NCI-H69 (cell line): ENCODE measurements at regions not wholly inside any gene's neighbourhood (a gene's known extent, or its start where the extent isn't known, plus 50 kb on each side); places are given as distances from the start of the nearest gene placed in this dataset.

Source experiments
- DNase-seq: peaks from one replicate; lab custom pipeline; 2025; lab: John Stamatoyannopoulos, UW

DNA sequence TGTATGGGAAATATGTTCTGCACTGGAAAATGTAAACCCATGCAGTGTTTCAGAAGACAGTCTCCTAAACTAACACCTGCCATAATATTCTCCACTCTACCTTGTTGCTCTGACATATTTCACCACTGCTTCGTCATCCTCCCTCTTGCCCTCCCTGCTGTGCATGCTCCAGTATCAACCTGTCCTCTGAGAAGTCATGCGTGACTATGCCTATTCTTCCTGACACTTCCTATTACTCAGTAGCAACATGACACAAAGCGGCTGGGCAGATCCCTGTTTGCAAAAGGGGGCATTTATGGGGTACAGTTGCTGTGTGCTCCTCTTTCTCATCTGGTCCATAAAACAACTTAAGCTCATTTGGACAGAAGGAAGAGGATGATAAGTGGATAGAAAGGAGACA is 805.6 kb upstream of the EEF2KMT start:
- DNase-seq: peak; percentile 71

DNA sequence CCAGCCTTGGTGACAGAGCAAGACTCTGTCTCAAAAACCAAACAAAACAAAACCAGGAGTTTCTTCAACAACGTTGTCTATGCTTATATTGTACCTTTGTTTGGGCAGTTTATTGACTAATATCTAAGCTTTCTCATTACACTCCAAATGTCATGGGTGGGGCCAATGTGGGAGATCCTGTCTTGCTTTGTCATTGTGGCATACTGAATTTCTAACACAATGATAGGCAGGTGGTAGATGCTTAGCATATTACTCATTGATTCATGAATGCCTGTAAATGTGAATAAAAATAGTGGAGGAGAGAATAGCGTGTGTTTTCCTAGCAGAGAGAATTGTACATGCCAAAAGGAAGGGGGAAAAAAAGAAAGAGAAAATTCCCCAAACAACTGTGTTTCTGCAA is 802.5 kb upstream of the EEF2KMT start:
- no peak for DNase-seq

DNA sequence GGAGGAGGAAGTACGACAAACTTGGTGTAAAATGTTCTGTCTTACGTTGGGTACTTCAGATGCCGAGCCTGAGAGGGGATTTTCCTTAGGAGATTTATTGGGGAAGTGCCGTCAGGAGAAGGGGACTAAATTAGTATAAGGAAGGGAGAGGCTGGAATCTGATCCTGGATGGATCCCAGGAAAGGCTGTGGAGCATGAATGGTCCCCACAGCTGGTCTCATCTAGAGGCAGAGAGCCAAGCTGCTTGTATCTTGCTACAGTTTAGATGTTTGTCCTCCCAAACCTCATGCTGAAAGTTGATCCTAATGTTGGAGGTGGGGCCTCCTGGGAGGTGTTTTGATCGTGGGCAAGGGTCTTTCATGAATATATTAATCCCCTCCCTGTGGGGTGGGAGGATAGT is 798.4 kb upstream of the EEF2KMT start:
- DNase-seq: no peak

DNA sequence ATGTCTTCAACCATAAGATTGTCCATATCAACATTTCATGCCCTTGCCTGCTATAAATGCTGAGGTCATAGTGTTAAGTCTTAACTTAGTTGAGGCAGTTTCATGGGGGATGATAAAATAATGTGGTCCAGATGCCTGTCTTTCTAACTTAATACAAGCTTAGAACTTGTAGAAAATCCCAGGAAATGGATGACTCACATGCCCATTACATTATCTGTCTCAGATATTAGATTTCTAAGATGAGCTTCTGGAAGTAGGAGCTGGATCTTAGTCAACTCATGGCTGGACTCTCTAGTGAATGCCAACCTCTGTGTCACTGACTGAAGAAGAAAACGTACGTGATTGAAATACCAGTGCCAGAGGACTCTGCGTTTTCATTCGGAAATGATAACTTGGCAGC is 797.5 kb upstream of the EEF2KMT start:
- no peak for DNase-seq

DNA sequence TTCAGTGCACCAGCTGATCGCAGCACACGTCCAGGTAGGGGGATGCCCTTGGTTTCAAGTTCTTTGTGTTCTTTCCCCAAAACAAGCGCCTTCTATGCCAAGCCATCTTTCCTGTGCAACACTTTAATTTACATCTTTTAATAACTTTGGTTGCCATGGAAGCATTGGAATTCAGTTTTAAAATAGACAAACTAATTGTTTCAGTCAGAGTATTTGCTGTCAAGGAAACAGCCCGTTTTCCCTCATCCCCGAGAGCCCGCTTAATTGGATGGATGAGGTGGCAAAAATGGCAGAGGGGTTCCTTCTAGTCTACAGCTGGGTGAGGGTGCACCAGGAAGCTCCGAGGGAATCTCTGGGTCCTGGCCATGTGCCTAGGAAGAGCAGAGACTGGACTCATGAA is 793.7 kb upstream of the EEF2KMT start:
- DNase-seq: no peak

DNA sequence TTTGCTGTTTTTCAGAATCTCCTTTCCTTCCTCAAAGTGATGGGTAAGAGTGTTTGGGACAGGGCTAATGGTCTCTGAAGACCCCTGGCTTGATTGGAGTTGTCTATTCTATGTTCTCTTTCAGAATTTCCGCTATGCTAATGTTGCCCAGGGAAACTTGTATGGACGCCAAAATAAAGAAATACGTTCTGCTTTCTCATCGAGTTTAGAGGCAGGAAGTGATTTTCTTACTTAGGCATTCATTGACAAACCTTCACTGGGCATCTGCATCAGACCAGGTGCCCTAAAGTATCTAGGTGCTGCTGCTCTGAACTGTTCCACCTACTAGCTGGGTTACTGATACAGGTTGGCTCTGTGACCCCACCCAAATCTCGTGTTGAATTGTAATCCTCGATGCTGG is 787.9 kb upstream of the EEF2KMT start:
- no peak for DNase-seq

DNA sequence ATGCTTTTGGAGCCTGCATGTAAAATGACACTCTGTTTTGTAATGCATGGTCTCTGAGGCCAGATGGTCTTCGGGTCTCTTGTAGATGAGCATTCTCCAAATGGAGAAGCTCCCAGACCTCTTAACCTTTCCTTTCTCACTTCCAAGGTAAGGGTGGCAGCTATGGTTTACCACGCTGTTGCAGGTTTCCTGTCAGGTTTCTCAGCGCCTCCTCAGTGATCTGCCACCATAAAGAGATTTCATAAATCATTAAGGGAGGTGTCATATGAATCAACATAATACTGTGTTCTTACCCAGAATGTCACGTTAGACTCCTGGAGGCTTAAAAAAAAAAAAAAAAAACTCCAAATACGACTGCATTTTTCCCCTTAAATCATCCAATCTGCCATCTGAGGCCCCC is 787.4 kb upstream of the EEF2KMT start:
- no peak for DNase-seq

DNA sequence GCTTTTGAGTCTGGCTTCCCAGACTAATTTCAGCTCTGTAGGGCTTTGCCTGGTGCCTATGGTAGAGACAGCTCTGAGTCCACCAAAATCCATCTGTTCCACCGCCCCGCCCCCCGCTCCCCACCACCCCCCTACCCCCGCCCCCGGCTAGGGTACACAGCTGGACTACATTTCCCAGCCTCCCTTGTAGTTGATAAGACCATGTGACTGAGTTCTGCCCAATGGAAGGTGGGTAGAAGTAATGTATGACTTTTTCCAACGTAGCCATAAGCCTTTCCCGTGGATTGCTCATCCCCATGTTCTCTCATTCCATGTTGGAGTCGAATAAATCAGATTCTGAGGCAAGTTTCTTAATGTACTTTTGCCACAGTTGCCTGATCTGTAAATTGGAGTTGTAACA is 786.7 kb upstream of the EEF2KMT start:
- no peak for DNase-seq

DNA sequence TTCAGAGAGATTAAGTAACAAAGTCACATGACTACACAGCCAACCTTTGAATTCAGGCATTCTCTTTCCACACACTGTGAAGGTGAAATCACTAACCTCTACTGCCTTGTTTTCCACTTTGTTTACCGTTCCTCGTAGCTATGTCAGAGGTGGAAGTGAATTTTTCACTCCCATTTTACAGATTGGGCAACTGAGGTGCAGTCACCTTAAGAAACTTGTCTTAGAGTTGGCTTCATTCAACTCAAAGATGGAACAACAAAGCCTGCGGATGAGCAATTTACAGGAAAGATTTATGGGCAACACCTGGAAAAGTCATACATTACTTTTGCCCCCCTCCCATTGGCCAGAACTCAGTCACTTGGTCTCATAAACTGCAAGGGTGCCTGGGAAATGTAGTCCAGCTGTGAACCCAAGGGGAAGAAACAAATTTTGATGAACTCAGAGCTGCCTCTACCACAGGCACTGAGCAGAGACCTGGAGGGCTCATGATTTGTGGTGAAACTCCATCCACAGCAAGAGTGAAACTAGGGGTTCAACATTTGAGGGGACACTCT is 784.6 kb upstream of the EEF2KMT start:
- DNase-seq: no peak

DNA sequence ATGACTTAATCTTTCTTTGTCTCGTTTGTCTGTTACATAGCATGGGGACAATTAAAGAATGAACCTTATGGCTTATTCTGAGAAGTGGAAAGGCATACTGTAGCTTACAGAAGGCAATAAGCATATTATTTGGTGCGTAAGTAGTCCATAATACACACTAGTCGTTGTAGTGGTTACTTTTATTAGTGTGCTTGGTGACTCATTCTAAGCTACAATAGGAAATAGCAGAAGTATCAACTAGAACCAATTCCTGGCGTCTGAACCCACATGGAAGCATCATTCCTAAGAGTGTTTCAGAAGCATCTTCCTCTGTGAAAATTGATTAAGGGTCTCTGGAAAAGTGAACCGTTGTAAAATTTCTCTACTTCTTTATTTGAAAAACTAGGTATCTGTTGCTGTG is 777.8 kb upstream of the EEF2KMT start:
- no peak for DNase-seq

DNA sequence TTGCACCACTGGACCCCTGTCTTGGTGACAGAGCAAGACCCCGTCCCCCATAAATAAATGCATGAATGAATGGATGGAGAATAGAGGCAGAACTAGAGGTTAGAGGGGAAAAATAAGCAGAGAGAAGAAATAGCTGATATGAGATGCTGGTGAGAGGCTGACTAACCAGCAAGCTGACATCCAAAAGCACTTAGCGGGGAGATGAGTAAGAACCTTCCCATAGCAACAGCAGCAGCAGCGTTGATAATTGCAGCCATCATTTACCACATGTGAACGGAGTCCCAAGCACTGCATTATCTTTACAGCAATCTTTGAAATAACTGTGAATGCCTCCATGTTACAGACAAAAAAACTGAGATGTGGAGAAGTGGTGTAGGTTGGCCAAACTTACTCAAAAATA is 777.3 kb upstream of the EEF2KMT start:
- peak; percentile 11 for DNase-seq

DNA sequence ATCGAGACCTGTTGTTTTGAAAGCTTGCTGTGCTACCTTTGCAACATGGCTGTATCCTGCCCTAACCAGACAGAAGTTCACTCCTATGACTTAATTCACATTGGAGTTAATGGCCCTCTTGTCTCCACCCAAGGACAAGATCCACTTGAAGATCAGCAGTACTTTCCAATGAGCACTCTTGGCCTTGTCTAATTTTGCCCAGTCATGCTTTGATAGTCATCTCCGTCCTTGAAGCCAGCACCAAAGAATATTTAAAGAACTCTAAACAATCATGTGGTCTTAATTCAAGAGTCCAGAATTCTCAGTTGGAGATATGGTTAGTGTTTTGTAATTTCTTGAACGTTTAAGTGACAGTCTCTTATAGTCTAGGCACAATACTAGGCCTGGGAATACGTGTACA is 775.6 kb upstream of the EEF2KMT start:
- DNase-seq: no peak

DNA sequence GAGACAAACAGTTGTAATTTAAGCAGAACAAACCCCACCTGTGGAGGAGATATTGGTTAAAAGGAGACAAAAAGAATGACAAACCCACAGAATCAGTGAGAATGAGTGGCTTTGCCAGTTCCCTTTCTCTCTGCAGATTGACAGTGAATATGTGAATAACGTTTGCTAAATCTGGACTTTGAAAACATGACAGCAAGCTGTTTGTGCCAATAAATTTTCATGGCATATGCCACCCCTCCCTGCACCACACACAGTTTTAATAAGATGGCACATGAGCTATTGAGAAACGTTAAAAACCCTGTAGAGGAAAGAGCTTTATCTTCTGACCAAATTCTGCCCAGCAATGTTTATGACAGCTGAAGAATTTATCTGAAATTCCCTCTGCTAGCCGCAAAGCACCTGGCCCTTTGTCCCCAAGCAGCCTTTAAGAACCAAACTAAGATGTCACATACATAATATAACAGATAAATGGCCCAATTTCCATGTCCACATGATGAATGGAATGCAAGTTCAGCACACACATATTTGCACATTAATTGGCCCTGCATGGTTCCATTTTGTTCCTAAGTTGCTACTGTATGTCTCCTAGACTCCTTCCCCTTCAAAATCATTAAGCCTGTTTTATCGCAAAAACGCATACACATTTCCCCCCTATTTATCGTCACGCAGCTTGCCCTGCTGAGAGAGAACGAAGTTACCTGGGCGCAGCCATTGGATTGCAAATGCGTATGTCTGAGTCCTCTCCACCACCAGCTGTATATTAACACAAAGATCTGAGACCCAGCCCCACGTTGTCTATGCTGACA is 773.5 kb upstream of the EEF2KMT start:
- peak; percentile 63 for DNase-seq

DNA sequence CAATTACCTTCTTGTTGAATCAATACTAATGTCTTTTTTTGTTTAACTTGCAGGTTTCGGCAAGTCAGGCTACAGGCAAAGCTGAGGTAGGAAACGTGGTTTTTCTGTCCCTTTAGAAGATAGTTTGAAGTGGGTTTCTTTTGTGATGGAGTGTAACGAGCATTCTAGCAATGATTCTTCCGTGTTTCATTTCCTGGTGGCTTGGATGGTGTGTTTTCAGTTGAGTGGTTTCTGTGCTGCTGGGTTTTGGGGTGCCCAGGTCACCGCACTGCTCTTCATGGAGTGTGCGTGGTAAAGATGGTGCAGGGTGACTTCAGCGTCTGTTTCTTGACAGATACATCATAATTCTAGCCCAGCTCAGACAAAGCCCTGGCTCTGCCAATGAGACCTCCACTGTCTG is 769.7 kb upstream of the EEF2KMT start:
- DNase-seq: no peak

DNA sequence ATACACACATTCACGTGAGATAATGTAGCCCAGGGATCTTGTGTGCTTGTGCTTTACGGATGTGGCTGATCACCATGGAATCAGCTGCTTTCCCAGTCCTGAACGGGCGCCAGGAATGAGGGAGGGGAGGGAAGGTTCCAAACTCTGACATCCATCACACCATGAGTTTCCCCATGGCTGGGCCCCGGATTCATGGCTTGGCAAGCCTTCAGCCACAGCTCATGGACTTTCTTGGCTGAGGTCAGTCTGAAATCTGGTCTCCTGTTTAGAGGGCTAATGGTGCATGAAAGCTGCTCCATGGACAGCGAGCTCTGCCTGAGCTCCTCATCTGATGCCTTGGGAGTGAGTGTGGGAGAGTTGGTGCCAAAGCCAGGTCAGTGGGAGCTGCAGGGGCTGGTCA is 767.6 kb upstream of the EEF2KMT start:
- no peak for DNase-seq

DNA sequence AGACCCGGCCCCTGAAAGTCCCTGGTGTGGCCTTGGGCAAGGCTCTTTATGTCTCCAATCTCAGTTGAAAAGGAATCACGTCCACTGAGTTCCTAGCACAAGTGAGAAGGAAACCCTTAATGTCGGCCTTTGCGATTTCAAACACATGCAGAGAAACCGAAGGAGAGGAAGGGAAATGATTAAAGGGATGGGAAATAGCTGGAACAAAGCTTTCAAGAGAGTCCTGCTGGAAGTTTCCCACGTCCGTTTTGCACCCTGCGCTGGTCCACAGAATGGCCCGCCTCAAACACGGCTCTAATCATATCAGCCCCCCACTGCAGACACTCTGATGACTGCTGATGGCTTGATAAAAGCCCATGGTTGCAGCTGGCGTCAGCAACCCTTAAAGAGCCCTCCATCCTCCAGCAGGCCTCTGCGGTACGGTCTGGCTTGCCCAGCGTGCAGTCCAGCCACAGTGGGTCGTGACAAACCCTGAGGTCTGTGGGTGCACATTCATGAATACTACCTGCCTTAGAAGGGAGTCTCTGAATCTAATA is 765.5 kb upstream of the EEF2KMT start:
- DNase-seq: no peak

DNA sequence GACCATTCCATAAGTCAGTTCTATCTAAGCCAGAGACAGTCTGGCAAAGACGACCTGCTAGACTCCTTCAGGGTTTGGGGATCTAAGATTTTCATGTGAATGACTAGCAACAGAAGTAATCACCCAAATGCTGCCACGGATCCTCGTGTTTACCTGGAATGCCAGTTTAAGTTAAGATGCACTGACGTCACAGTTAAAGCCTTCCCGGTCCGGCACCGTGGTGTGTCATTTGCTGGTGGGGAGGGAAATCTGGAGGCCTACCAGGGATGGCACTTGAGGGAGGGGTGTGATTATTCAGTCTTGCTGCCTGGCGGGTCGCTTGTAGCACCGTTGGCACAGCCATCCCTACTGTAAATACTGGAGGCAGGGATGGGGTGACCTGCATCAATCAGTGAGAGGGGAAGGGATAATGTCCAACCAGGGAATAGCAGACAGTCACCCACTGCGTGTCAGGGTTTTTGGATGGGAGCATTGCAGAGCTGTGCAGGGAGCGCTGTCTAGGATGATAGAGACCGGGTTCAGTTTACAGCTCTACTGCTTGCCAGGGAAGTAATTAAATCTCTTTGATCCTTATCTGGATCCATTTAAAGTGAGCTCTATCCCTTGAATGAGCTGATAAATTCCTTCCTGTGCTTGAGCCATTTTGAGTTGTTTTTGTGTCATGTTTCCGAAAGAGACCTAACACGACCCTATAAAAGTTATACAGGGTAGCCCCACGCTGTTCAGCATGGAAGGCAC is 764.7 kb upstream of the EEF2KMT start:
- no peak for DNase-seq

DNA sequence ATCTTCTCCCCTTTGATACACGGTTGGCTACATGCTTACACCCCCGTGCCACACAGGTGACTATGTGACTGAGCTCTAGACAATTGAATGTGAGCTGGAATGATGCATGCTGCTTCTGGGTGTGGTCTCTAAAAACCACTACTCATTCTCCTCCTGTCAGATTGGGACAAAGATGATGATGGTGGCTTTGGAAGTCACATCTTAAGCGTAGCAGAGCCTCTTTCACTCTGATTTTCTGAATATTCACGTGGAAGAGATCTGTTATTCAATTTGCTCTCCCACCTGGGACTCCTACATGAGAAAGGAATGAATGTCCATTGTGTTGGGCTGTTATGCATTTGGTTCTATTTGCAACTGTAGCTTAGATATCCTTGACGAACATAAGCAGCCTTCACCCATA is 763.6 kb upstream of the EEF2KMT start:
- no peak for DNase-seq

DNA sequence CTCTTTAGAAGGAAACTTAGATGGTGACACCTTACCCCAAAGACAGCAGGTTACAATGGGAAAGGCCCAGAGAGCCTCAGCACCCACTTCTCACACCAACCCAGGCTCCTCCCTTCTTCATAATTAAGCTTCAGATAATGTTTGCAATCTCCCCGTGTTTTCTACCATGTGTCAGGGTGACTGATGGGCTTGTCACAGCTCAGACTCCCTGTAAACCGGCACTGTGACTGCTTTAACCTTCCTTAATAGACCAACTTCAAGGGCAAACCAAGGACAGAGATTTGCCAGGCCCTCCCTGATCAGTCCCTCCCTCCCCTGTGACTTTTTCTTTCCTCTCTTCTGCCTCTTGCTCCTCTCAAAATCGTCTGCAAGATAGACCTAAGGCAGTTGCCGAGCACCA is 760.6 kb upstream of the EEF2KMT start:
- no peak for DNase-seq

DNA sequence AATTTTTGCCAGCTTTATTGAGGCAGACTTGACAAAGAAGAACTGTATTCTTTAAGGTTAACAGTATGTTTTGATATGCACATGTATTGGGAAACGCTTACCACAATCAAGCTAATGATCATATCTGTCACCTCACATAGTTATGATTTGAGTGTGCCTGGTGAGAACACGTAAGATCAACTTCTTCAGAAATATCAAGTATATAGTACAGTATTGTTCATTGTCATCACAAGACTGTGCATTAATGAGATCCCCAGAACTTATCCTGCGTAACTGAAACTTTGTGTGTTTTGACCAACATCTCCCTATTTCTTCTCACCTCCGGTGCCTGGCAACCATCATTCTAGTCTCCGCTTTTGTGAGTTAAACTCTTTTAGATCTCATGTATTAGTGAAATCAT is 756.4 kb upstream of the EEF2KMT start:
- no peak for DNase-seq

DNA sequence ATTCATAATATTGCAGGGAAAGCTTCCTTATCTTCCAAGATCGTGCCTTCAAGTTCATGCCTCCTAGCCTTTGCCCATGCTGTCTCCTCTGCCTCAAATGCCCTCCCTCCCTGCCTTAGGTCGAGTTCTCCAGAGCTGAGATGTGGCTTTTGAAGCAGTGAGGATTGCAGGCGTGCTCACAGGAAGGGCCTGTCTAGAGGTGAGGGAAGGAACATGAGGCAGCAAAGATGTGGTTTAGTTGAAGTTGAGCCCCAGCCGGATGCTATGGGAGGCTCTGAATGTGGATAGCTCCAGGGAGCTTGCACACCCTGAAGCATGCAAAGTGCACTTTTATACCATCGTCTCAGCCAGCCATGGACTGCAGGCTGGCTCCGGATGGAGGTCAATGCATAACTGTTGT is 754.6 kb upstream of the EEF2KMT start:
- DNase-seq: no peak

DNA sequence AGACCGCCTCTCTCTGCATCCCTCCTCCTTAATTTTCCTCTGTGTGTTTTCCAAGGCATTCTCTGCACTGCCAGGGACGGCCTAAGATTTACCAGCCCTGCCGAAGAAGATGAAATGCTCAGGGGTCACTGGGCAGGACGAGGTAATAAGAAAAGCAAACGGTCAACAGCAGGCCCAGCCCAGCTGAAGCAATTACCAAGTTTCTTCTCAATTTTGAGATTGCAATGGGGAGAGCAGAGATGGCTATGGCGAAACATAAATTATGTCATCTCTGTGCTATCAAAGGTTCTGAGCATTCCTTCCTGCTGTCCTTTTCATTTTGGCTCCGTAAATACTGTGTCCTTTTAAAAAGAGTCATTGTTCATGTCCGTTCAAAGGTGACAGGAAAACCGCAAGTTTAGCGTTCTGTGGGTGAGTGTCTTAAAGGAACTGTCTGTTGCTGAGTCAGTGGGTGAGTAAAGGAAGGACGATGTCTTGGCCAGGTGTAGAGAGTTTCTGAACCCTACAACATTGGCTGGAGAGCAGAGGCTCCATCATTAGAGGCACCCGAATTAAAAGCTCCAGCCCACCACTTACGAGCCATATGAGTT is 753.9 kb upstream of the EEF2KMT start:
- no peak for DNase-seq
